K562 (cell line): ENCODE measurements at regions not wholly inside any gene's neighbourhood (a gene's known extent, or its start where the extent isn't known, plus 50 kb on each side); places are given as distances from the start of the nearest gene placed in this dataset.

Experiments used
- ATAC-seq: fragments of 200-7000 bp; cut with Tn5 transposase; 3 replicates; pipeline ENCODE4 v1.9.1; 2020; ENCODE audit warnings: moderate library complexity
- BruUV-seq: library from RNA; stranded (reverse); fragments of 400-500 nt; replicated peaks from 2 replicates; lab custom pipeline; 2021; lab: Mats Ljungman, UMichigan
- CTCF ChIA-PET: fragments of 300-600 bp; formaldehyde crosslinking; extraction: SDS; loops from one replicate; lab custom pipeline; 2021; ENCODE audit warnings: low intra/inter-chr PET ratio; lab: Yijun Ruan, JAX
- POLR2A ChIA-PET: fragments of 300-600, 350-650 bp; sonication (Branson Sonifier 250); formaldehyde crosslinking; extraction: SDS; loops from one replicate; lab custom pipeline; 2021; ENCODE audit warnings: antibody characterized with exemption, inconsistent platforms; lab: Yijun Ruan, JAX
- DNase-seq, 4 experiments: peaks; one replicate each; pipeline versions ENCODE4 v3.0.0 to v3.0.0-alpha.2; 2011 to 2018; ENCODE audit warnings: low spot score in 3 of 4, mixed read lengths in 3 of 4; ENCODE audit errors: extremely low read depth in 1 of 4
- FAIRE-seq: peaks from 2 replicates; lab custom pipeline; 2011; peaks lifted over from hg19 to GRCh38; lab: Jason Lieb, UNC
- H2AFZ ChIP-seq: 2 replicates; pipeline ENCODE4 v1.6.0; 2011; ENCODE audit warnings: low read depth, low read length, control low read depth, inconsistent platforms
- H3K27ac ChIP-seq: fragments of 200-600 bp; 3 replicates; pipeline ENCODE4 v1.8.0; 2011; ENCODE audit warnings: low read depth, mild to moderate bottlenecking, control low read depth, inconsistent platforms, low read length, moderate library complexity, mixed read lengths; ENCODE audit errors: extremely low read depth
- H3K27me3 ChIP-seq, 2 experiments: fragments of 300-600 bp in 1 of 2; 2 replicates in 1 of 2; 3 replicates in 1 of 2; pipeline versions ENCODE4 v1.6.0 to v1.8.0; 2011; ENCODE audit warnings: inconsistent platforms in 2 of 2, low read length in 2 of 2, mild to moderate bottlenecking in 1 of 2, mixed read lengths in 1 of 2, moderate library complexity in 1 of 2; ENCODE audit not compliant: control insufficient read depth in 2 of 2, insufficient read depth in 2 of 2
- H3K36me3 ChIP-seq: fragments of 300-600 bp; 3 replicates; pipeline ENCODE4 v1.8.0; 2011; ENCODE audit warnings: mild to moderate bottlenecking, low read length, inconsistent platforms; ENCODE audit not compliant: control insufficient read depth, insufficient read depth
- H3K4me1 ChIP-seq, 2 experiments: fragments of 200-600 bp in 1 of 2; replicated peaks in 1 of 2; 2 replicates in 1 of 2; 3 replicates in 1 of 2; pipeline versions ENCODE4 v1.5.1 to v1.8.0; 2011; ENCODE audit warnings: inconsistent platforms in 2 of 2, low read length in 2 of 2, mild to moderate bottlenecking in 1 of 2, mixed read lengths in 1 of 2, moderate library complexity in 1 of 2; ENCODE audit not compliant: control insufficient read depth in 2 of 2, insufficient read depth in 2 of 2
- H3K4me2 ChIP-seq: 2 replicates; pipeline ENCODE4 v1.6.1; 2011; ENCODE audit warnings: low read length, control low read depth, inconsistent platforms, mixed read lengths; ENCODE audit not compliant: insufficient read depth
- H3K4me3 ChIP-seq: fragments of 200-600 bp; sonication (generic), shearing (Covaris generic); 2 replicates; pipeline ENCODE4 v1.5.1; 2016; ENCODE audit warnings: control low read depth, inconsistent platforms
- H3K79me2 ChIP-seq: fragments of 200-600 bp; 3 replicates; pipeline ENCODE4 v1.8.0; 2011; ENCODE audit warnings: low read length, inconsistent platforms; ENCODE audit not compliant: control insufficient read depth, insufficient read depth
- H3K9ac ChIP-seq, 2 experiments: 2 replicates each; pipeline versions ENCODE4 v1.6.0 to v1.6.1; 2011; ENCODE audit warnings: low read depth in 2 of 2, low read length in 2 of 2, control low read depth in 1 of 2, inconsistent platforms in 1 of 2, mild to moderate bottlenecking in 1 of 2, mixed read lengths in 1 of 2; ENCODE audit not compliant: insufficient read depth in 1 of 2
- H3K9me1 ChIP-seq: one replicate; pipeline ENCODE4 v1.6.0; 2011; ENCODE audit warnings: inconsistent platforms, mild to moderate bottlenecking, low read length, moderate library complexity; ENCODE audit not compliant: control insufficient read depth, insufficient read depth
- H3K9me3 ChIP-seq: replicated peaks from 2 replicates; pipeline ENCODE4 v1.5.1; 2011; ENCODE audit warnings: low read depth, low read length, inconsistent platforms; ENCODE audit not compliant: control insufficient read depth, insufficient read depth
- H4K20me1 ChIP-seq: replicated peaks from 2 replicates; pipeline ENCODE4 v1.6.1; 2011; ENCODE audit warnings: low read length, inconsistent platforms, mixed read lengths; ENCODE audit not compliant: control insufficient read depth, insufficient read depth
- FIP1L1 ChIP-seq: fragments of 200-400 bp; formaldehyde crosslinking; IDR thresholded peaks from 2 replicates; pipeline ENCODE4 v1.6.1; 2018; ENCODE audit warnings: mild to moderate bottlenecking, low read depth, low read length; ENCODE audit not compliant: poor library complexity, severe bottlenecking
- HMG20B ChIP-seq: fragments of 250-450 bp; sonication (Bioruptor Pico); IDR thresholded peaks from 2 replicates; pipeline ENCODE4 v1.5.0; 2021; ENCODE audit warnings: mild to moderate bottlenecking
- HNRNPK ChIP-seq: fragments of 200-400 bp; formaldehyde crosslinking; IDR thresholded peaks from one replicate; pipeline ENCODE4 v1.6.1; 2018; ENCODE audit warnings: mild to moderate bottlenecking, low read depth, low read length; ENCODE audit not compliant: poor library complexity, severe bottlenecking
- KLF1 ChIP-seq: fragments of 450-650 bp; IDR thresholded peaks from 2 replicates; pipeline ENCODE4 v1.6.1; 2016; ENCODE audit warnings: missing genetic modification characterization, missing compliant biosample characterization
- MCM2 ChIP-seq: fragments of 450-650 bp; IDR thresholded peaks from 2 replicates; pipeline ENCODE4 v1.6.1; 2017; ENCODE audit warnings: low read depth, mild to moderate bottlenecking
- SP1 ChIP-seq: sonication (generic); formaldehyde crosslinking; IDR thresholded peaks from 2 replicates; pipeline ENCODE4 v1.8.1; 2022; ENCODE audit warnings: mild to moderate bottlenecking, missing genetic modification reagents
- STAT6 ChIP-seq: sonication (generic); formaldehyde crosslinking; IDR thresholded peaks from 2 replicates; pipeline ENCODE4 v1.8.1; 2023; ENCODE audit warnings: mild to moderate bottlenecking, missing genetic modification reagents
- ZEB2 ChIP-seq: fragments of 450-650 bp; IDR thresholded peaks from 2 replicates; pipeline ENCODE4 v1.6.1; 2016
- ZNF282 ChIP-seq: sonication (generic); formaldehyde crosslinking; IDR thresholded peaks from 2 replicates; pipeline ENCODE4 v1.8.1; 2023; ENCODE audit warnings: missing genetic modification reagents
- WGBS: fragments of 100-300 bp; shearing (Covaris generic); methylation state at CpG from one replicate; pipeline ENCODE4 v1.1.6; 2016; ENCODE audit warnings: low coverage, mixed read lengths; ENCODE audit not compliant: insufficient coverage; ENCODE audit errors: missing lambda C conversion rate; 5-methylcytosine and 5-hydroxymethylcytosine counted together
- in situ Hi-C: fragments of 300-500 bp; cut with MboI; formaldehyde crosslinking; loops from 4 replicates; pipeline ENCODE4 v1.15.0; 2018; ENCODE audit warnings: inconsistent platforms, mixed read lengths
- intact Hi-C: fragments of 100-400 bp; cut with micrococcal nuclease; formaldehyde crosslinking; loops from 2 replicates; pipeline ENCODE4 v1.14.2; 2022

GRCh38 chr16:51224317-51224716 is 73.2 kb upstream of the SALL1 start (continued):
- TF ChIP-seq STAT6 (no peak), HMG20B (no peak), FIP1L1 (no peak), ZEB2 (no peak)

GRCh38 chr16:51222016-51222415 is 70.9 kb upstream of the SALL1 start:
- in situ Hi-C loops (no loop called here), intact Hi-C loops (no loop called here)
- ATAC-seq (no peak), FAIRE-seq (no peak), DNase-seq (no peak)
- no peak overlapping the region for H3K9ac ChIP-seq
- H3K79me2 ChIP-seq = no peaks in the 10 kb centered on the region
- H2AFZ ChIP-seq = no peak overlapping the region
- H3K27ac ChIP-seq = no peak overlapping the region
- TF ChIP-seq KLF1 (tag) = no peak
- TF ChIP-seq ZNF282 (CRISPR knock-in tag) = no peak
- TF ChIP-seq SP1 (CRISPR knock-in tag) = no peak
- no peak for TF ChIP-seq MCM2
- TF ChIP-seq HNRNPK = no peak
- POLR2A ChIA-PET = interaction anchor here (0.6 kb wide), 1 partner anchor 19 kb away, joined by 3 read pairs; no protein-coding TSS in a partner anchor
- H3K9me3 ChIP-seq = no peaks in the 10 kb centered on the region
- H3K4me2 ChIP-seq = no peak overlapping the region
- H3K4me1 ChIP-seq = no peaks in the 10 kb centered on the region
- no peaks in the 10 kb centered on the region for H3K36me3 ChIP-seq
- no TSS peak for BruUV-seq
- CTCF ChIA-PET = no interaction called here
- H3K9me1 ChIP-seq = no peaks in the 10 kb centered on the region
- H3K4me3 ChIP-seq = no peak overlapping the region
- H3K27me3 ChIP-seq = no peaks in the 10 kb centered on the region
- WGBS = under 1% methylated on average over 6 of the region's 6 CpGs
- no peaks in the 10 kb centered on the region for H4K20me1 ChIP-seq
